Activated T-helper 1 cell treated with anti-CD3 and anti-CD28 coated beads, Interleukin-2, amount 50 U/mL, for 16 hours (primary cell): ENCODE measurements at regions not wholly inside any gene's neighbourhood (a gene's known extent, or its start where the extent isn't known, plus 50 kb on each side); places are given as distances from the start of the nearest gene placed in this dataset.
"Not testable (repeated sequence)": the region's sequence is repeated elsewhere in the genome, so short reads cannot be mapped to it uniquely, and the experiment has no call there.

Experiments
- DNase-seq, 2 donors: peaks; one replicate each; pipeline ENCODE4 v3.0.0-alpha.2; 2020; ENCODE audit warnings: low read depth in 1 of 2, low spot score in 1 of 2

DNA sequence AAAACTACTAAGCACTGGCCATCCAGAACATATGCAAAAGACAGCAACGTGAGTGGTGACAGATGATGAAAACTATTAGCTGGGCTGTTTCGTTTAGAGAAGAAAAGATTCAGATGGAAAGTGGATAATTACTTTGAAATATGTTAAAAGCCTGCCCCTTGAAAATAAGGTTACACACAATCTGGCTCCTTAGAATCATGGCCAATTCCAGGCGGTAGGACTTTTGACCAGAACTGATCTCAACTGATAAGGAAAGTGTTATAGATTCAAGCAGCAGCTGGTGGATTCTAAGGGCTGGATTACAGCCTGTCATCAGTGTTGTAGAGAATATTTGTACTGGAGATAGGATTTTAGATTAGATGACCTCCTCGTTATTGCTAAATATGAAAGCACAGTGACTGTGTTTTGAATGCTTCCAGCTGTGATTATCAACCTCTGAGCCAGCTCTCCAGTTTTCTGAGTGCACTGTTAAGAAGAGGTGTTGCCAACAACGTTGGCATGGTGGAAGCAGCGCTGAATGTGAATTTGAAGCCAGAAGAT, 75.1 kb downstream of the KBTBD2 start:
- not testable (repeated sequence) for DNase-seq

DNA sequence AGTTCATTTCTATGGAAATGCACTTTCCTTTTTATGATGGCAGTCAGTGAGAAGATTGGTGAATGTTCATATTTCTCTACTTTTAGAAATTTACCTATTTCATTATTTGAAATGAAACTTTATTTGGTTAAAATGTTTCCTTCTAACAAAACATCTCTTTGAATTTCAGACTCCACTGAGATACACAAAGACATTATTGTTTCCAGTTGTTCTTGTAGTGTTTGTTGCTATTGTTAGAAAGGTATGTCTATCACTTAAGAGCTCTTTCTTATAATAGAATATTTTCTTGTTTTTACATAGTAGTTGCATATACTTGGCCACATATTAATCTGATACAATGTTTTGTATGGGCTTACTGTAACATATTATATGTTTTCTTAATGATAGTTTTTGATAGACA, 76.8 kb downstream of the KBTBD2 start:
- DNase-seq = not testable (repeated sequence)

DNA sequence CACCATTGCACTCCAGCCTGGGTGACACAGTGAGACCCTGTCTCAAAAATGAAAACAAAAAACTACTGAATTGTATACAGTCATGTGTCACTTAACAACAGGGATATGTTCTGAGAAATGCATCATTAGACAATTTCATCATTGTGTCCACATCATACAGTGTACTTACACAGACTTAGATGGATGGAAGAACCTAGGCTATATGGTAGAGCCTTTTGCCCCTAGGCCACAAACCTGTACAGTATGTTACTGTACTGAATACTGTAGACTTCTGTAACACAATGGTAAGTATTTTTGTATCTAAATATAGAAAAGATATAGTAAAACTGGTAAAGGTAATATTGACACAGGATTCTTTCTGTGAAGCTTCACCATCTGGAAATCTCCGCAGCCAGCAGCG, 81.7 kb downstream of the KBTBD2 start:
- no peak for DNase-seq

DNA sequence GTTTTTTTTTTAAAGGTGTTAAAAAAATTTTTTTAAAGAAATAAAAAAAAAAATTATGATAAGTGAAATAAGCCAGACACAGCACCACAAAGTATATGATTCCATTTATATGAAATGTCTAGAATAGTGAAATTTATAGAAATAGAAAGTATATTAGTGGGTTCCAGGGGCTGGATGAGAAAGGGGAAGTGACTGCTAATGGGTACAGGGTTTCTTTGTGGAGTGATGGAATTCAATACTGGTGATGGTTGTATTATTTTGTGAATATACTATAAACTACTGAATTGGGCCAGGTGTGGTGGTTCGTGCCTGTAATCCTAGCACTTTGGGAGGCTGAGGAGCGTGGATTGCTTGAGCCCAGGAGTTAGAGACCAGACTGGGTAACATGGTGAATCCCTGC, 82.2 kb downstream of the KBTBD2 start:
- DNase-seq = no peak

DNA sequence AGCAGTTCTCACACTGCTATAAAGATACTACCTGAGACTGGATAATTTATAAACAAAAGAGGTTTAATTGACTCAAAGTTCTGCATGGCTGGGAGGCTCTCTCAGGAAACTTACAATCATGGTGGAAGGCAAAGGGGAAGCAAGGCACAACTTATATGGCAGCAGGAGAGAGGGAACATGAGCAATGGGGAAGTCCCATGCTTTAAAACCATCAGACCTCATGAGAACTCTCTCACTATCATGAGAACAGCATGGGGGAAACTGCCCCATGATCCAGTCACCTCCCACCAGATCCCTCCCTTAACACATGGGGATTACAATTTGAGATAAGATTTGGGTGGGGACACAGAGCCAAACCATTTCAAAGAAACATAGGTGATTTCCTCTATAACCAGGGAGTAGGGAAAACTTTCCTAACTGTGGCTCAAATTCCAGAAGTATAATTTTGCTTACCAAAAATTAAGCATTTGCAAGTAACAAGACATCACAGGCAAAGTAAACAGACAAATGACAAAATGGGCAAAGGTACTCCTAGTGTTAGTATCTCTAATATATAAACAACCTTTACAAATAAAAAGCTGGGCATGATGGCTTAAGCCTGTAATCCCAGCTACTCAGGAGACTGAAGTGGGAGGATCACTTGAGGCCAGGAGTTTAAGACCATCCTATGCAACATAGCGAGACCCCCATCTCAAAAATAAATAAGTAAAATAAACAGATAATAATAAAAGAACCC, 88.0 kb downstream of the KBTBD2 start:
- no peak for DNase-seq

DNA sequence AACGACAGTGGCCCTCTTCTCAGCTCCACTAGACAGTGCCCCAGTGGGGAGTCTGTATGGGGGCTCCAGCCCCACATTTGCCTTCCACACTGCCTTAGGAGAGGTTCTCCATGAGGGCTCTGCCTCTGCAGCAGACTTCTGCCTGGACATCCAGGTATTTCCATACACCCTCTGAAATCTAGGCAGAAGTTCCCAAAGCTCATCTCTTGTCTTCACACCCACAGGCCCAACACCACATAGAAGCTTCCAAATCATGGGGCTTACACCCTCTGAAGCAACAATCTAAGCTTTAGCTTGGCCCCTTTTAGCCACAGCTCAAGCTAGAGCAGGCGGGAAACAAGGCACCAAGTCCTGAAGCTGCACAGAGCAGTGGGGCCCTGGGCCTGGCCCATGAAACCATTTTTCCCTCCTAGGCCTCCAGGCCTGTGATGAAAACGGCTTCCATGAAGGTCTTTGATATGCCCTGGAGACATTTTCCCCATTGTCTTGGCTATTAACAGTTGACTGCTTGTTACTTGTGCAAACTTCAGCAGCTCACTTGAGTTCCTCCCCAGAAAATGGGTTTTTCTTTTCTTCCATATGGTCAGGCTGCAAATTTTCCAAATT, 89.2 kb downstream of the KBTBD2 start:
- no peak for DNase-seq

DNA sequence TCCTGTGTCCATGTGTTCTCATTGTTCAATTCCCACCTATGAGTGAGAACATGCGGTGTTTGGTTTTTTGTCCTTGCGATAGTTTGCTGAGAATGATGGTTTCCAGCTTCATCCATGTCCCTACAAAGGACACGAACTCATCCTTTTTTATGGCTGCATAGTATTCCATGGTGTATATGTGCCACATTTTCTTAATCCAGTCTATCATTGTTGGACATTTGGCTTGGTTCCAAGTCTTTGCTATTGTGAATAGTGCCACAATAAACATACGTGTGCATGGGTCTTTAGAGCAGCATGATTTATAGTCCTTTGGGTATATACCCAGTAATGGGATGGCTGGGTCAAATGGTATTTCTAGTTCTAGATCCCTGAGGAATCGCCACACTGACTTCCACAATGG, 98.5 kb downstream of the KBTBD2 start:
- DNase-seq = not testable (repeated sequence)

DNA sequence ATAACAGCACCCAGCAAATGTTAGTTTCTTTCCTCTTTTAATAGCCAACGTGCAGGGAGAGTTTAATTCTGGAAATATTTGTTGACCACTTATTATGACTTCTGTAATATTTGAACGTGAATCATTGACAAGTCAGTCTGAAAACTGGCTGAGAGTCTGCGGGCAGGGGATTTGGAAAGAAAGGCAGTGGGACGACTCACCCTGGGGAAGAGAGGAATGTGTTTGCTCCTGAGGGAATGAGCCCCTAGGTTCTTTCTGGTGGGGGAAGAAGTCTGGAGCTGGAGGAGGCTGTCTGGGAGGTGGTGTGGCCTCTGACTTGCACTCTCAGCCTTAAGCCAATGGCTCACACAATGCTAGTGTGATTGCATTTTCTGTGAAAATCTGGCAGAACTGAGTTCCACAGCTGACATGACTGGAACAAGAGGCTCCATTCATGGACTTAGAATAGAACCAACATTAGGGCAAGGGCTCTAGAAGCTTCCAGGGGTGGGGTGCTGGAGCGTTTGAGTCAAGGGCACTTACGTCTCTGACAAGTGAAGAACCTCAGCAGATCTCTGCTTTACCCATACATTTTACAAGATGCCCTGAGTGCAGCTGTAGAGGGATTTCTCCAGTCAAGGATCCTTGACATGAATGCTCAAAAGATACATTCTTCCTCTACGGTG, 100.7 kb downstream of the KBTBD2 start:
- not testable (repeated sequence) for DNase-seq

DNA sequence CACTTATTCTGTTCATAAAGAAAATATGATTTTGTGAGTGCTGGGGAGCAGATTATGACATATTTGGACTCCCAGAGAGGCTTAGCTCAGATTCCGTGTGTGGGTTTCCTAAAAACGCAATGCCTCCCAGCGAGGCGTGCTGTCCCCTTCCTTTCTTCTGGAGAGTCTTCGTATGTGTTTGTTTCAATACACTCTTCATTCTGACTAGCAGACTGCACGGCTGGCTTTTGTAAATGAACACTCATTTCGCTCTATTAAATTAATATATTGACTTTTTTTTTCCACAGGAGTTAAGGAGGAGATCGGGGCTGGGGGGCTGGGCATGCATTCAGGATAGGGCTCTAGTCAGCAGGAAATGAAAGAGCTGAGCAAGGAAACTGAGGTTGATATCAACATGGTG, 102.3 kb downstream of the KBTBD2 start:
- DNase-seq = not testable (repeated sequence)

DNA sequence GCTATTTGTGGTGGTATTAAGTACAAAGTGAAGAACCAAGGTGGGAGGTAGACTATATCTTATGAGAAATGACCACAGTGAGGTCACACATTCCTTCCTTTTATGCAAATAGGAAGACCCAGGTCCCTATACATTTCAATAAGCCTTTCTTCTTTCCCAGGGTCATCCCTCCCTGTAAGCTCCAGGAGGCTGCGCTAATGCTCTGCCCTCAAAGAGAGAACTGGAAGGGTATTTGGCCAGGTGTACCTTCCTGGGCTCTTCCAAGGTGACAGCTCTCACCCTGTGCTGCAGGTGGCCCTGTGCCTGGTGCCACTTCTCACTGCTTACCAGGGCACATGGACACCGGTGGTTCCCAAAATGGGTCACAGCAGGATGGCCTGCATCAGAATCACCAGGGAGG, 103.4 kb downstream of the KBTBD2 start:
- DNase-seq = not testable (repeated sequence)

DNA sequence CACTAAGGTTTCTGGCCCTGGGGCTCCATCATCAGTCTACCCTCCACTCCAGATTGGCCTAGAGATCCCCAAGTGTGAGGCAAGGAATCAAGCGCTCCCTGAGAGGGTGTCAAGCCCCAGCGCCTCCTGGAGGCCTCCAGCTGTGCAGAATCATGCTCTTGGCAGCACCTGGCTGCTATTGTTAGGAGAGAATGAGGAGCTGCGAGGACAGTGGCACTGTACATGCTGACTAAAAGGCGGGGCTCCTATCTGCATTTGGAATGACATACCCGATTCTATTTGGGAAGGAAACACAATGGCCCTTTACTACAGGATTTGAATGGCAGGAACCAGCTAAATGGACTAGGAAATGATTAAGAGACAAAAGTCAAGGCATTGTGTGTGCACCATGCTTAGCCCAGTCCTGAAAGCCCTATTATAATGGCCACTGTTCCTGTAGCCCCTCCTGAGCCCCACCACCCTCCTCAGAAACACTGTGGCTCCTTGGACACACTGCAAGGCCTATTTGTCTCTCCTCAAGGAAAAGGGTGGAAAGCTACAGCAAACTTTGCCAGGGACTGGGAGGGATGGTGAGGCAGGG, 106.1 kb downstream of the KBTBD2 start:
- DNase-seq = not testable (repeated sequence)

DNA sequence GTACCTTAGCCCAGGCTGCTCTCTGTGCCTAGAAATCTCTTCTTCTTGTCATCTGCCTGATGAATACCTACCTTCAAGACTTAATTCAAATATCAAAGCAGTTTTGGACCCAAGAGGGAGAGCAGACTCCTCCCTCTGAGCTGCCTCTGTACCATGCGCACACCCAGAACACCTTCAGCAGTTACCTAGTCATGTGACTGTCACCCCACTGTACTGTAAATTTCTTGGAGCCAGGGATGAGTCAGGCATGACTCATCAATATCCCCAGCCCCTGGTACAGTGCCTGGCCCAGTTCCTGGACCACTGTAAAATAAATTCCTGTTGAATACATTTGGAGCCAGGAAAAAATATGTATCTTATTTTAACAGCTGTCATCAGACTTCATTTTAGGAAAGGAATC, 111.7 kb downstream of the KBTBD2 start:
- DNase-seq = not testable (repeated sequence)

DNA sequence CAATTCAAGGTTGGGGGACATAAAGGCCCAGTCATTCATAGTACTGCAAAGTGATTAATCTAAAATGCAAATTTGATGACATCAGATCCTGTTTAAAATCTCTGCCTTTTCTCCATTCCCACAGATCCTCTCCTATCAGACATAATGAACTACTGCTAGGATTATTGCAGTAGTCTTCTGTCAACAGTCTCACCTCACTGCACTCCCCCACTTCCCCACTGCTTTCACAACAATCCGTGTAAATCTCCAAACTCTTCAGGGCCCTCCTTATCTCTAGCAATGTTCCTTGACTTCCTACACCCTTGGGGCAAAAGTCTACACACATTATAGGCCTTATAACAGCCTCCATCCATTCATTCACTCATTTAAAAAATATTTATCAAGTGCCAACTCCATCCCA, 112.4 kb downstream of the KBTBD2 start:
- DNase-seq = no peak

DNA sequence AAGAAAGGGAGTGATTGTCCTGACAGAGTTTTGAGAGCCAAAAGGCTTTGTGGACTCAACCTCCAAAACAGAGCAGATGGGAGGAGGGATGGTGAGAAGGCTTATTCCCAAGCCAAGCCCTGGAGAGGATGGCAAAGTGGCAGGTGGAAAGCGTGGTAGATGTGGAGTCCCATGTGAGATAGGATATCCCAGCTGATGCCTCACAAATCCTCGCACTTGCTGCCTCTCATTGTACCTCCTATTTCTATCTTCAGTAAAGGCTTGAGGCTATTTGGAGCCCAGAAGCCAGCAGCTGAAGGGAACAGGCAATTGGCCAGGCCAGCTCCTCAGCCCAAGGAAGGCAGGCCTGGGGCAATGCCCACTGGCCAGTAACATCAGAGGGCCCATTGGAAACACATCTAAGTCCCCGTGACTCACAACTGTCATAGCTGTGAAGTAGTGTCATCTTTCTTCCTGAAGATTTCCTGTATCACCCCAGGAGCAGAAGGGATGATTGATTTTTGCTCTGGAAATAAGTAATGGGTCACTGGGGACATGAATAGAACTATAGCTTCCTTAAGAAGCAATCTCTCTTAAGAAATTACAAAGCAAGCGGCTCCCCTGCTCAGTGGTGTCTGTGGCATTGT, 114.4 kb downstream of the KBTBD2 start:
- not testable (repeated sequence) for DNase-seq

DNA sequence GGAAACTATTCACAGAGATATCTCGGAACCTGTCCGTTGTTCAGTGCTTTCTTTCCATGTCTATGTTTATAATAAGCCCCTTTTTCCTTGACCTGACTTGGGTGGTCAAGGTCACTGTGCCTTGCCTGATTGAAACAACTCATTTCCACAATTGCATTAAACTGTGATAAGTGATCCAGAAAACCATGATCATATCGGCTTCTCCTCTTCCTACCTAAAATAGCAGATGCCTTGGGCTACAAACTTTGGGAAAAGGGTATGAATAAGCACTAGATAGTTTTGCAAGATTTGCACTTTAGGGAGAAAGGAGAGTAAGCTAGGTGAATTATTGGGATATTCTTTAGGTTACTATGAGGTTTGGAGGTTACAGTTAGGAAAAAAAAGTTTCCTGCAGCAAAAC, 115.2 kb downstream of the KBTBD2 start:
- not testable (repeated sequence) for DNase-seq

DNA sequence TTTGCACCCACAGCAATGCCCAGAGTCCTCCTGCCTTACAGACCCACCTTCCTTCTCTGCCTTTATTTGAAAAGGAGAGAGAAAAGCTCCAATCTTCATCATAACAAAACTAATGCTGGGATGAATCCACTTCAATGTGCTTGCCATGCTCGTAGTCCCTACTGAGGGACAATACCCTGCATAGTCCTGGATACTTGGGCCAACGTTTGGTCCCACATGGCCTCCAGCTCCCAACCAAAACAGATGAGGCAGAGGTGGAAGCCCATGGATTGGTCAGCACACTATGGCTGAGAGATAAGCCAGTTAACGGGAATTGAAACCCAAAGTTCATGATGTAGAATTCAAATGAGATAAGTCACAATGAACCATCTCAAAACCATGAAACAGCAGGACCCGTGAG, 115.8 kb downstream of the KBTBD2 start:
- not testable (repeated sequence) for DNase-seq

DNA sequence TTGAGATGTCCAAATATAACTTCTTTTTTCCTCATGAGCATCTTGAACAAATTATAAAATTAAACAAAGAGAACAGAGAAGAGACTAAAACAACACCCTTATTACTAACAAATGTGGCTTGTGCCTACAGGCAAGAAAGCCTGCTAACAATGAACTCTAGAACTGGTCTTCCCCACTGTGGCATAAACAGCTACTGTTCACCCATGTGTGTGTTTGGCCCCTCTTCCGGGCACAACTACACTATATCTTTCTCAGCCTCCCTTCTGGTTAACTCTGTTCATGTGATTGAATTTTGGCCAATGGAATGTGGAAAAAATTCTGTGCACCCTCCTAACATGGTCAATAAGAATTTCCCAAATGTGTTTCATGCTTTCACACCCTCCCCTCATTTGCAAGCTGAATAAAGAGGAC, 117.0 kb downstream of the KBTBD2 start:
- no peak for DNase-seq

DNA sequence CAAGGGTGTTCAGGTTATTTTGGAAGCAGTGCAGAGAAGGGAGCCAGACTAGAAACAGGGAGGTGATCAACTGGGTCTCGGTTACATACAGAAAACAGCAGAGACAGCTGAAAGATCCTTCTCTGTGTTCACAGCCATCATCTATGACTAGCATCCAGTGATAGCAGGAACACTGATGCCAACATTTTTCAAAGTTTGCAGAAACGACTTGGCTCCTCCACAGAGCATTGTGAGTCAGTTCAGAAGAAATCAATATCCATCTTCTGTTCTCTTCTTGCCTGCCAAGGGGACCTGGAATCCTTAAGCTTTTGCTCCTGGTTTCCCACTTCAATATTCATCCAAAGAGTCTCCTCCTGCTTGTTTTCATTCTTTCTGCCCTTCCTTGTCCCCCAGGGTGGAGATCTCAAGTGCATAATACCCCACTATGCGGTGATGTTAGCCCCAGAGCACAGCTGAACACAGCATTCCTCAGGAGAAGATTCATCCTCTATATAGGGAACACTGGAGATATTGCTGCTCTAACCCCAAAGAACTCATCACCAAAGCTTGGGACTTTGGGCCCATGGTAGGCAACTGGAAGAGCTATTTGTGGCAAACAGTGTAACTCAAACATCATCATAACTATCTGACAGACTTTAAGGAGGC, 122.6 kb downstream of the KBTBD2 start:
- not testable (repeated sequence) for DNase-seq

DNA sequence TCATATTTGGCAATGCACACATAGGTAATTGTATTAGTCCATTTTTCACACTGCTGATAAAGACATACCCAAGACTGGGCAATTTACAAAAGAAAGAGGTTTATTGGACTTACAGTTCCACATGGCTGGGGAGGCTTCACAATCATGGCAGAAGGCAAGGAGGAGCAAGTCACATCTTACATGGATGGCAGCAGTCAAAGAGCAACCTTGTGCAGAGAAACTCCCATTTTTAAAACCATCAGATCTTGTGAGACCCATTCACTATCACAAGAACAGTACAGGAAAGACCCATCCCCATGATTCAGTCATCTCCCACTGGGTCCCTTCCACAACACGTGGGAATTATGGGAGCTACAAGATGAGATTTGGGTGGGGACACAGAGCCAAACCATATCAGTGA, 123.2 kb downstream of the KBTBD2 start:
- DNase-seq = not testable (repeated sequence)

DNA sequence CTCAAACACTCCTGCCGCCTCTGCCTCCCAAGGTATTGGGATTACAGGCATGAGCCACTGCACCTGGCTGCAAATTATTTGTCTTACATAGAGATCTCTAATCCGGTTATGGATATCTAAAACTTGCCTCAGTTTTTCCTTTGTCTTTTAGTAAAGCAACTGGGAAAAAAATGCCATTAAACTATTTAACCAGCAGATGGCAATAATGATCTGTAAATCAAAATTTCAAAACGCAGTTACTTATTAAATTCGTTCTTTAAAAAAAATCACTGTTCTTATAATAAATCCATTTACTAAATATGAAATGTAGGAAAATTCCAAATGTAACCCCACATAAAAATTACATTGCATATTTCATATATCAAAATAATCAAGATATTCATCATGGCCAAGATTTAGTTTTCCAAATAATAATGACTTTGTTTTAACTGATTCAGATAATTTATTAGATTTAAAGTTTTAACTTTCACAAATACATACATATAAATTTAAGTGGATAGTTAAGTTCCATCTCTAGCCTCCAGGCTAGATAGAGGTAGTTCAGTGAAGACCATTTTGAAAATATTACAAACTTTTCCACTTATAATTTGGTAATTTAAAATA, 125.8 kb downstream of the KBTBD2 start:
- DNase-seq = not testable (repeated sequence)
